ENCODE measurements at regions not wholly inside any gene's neighbourhood (a gene's known extent, or its start where the extent isn't known, plus 50 kb on each side); places are given as distances from the start of the nearest gene placed in this dataset.

DNA sequence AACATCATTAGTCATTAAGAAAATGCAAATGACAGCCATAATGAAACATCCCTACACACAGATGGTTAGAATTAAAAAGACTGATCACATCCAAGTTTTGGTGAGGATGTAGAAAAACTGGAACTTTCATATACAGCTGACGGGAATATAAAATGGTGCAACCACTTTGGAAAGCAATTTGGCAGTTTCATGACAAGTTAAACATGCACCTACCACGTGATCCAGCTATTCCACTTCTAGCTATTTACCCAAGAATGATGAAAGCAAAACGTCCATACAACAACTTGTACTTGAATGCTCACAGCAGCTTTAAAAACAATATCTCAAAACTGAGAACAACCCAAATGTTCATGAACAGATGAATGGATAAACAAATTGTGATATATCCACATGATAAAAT lies 77.9 kb upstream of the AVPR1A start:
- Mint-ChIP-seq H3K4me3 (no peak overlapping the region), H3K27ac (no peak overlapping the region), H3K9me3 (no peaks in the 10 kb centered on the region), H3K27me3 (ENCODE audit: low read depth, poor library complexity) (no peaks in the 10 kb centered on the region), H3K4me1 (no peaks in the 10 kb centered on the region), H3K36me3 (ENCODE audit: low read depth) (no peaks in the 10 kb centered on the region)
- TF ChIP-seq, protein P1, sequence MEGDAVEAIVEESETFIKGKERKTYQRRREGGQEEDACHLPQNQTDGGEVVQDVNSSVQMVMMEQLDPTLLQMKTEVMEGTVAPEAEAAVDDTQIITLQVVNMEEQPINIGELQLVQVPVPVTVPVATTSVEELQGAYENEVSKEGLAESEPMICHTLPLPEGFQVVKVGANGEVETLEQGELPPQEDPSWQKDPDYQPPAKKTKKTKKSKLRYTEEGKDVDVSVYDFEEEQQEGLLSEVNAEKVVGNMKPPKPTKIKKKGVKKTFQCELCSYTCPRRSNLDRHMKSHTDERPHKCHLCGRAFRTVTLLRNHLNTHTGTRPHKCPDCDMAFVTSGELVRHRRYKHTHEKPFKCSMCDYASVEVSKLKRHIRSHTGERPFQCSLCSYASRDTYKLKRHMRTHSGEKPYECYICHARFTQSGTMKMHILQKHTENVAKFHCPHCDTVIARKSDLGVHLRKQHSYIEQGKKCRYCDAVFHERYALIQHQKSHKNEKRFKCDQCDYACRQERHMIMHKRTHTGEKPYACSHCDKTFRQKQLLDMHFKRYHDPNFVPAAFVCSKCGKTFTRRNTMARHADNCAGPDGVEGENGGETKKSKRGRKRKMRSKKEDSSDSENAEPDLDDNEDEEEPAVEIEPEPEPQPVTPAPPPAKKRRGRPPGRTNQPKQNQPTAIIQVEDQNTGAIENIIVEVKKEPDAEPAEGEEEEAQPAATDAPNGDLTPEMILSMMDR (IDR thresholded peaks at IDR 0.05): no peak
- no peak for DNase-seq

DNA sequence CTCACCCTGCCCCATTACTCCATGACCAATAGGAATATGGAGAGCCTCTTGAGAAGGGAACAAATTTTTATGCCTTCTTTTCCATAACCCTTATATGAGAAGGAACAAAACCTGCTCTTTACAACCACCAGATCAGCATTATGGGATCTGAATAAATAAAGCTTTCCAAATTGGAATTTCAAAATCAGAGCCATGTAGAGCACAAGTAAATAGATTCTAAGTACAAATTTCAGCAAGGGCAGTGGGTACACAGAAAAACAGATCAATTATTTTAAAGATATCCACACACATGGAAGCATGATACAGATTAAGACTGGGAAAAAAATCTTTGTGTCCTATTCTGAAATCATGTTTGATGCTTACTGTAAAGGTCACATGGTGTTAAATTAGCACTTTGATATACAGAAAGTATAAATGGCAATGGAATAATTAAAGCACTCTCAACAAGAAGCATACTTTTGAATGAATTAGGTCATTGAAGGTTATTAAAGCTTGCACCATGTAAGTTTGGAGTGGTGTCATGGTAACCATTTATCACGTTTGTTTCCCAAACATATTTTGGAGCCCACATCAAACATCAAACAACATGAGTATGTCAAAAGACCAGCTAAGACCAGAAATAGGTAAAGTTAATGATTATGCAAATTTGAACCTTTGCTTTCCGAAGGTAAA lies 75.9 kb upstream of the AVPR1A start:
- H3K9me3 Mint-ChIP-seq: no peaks in the 10 kb centered on the region
- DNase-seq: no peak
- no peaks in the 10 kb centered on the region for H3K36me3 Mint-ChIP-seq (ENCODE audit: low read depth)
- TF ChIP-seq, protein P1 (IDR thresholded peaks at IDR 0.05): no peak
- no peaks in the 10 kb centered on the region for H3K27me3 Mint-ChIP-seq (ENCODE audit: low read depth, poor library complexity)
- no peak overlapping the region for H3K27ac Mint-ChIP-seq
- no peaks in the 10 kb centered on the region for H3K4me1 Mint-ChIP-seq
- H3K4me3 Mint-ChIP-seq: no peak overlapping the region

DNA sequence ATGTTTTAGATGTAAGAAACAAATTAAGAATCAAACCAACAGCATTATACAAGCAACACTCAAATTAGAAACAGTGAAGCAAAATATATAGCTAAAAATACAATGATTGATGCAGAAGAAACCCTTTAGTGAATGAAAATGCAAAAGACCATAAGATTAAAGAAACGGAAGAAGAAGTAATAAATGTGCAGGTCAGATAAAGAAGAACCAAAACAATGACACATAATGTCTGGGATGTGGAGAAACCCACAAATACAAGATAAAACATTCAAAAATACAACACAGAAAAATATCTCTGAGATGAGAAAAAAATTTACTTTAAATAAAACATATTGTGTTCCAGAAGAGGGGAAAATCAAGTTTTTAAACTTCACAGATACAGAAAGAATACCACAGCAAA lies 73.4 kb upstream of the AVPR1A start:
- Mint-ChIP-seq H3K4me1 (no peaks in the 10 kb centered on the region), H3K4me3 (no peak overlapping the region), H3K27ac (no peak overlapping the region), H3K27me3 (ENCODE audit: low read depth, poor library complexity) (no peaks in the 10 kb centered on the region), H3K9me3 (no peaks in the 10 kb centered on the region), H3K36me3 (ENCODE audit: low read depth) (no peaks in the 10 kb centered on the region)
- DNase-seq: no peak
- TF ChIP-seq, protein P1 (IDR thresholded peaks at IDR 0.05): no peak

DNA sequence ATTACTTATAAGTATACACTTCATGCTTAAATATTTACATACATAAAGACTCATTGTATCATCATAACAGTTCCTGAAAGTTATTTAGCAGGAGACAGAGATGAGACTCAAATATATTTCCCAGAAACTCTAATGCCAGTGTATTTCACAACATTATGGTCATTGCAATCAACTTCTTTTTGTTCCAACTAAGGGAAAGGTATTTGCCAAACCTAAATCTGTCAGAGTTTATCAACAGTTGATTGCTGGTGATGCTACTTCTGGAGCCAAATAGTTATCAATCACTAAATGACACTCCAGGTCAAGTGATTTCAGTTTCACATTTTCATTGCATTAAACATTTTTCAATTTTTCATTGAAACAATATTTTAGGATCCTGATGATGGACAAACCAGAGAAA lies 72.1 kb upstream of the AVPR1A start:
- H3K27ac Mint-ChIP-seq: no peak overlapping the region

DNA sequence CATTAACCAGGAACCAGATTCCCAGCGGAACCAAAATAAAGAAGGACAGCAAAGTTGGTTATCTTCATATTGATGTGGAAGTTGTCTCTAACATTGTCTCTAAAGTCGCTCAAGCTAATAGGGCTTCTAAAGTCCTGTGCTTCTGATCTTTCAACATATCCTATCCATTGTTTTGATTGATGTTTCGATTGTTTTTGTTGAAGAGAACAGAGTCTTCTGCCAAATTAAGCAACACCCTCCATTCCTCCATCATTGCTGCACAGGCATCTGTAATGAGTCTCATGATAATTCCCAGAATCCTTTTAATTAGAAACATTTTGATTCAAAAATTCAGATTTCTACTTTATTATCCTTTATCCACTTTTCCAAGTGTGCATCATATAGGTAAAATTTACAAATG lies 71.6 kb upstream of the AVPR1A start:
- no peak for DNase-seq
- Mint-ChIP-seq H3K36me3 (ENCODE audit: low read depth) (no peaks in the 10 kb centered on the region), H3K9me3 (no peaks in the 10 kb centered on the region), H3K27me3 (ENCODE audit: low read depth, poor library complexity) (no peaks in the 10 kb centered on the region), H3K4me3 (no peak overlapping the region), H3K27ac (no peak overlapping the region), H3K4me1 (no peaks in the 10 kb centered on the region)
- TF ChIP-seq, protein P1 (IDR thresholded peaks at IDR 0.05): no peak

More for the DNA sequence above, 72.1 kb upstream of the AVPR1A start:
- DNase-seq: no peak
- Mint-ChIP-seq H3K36me3 (ENCODE audit: low read depth) (no peaks in the 10 kb centered on the region), H3K27me3 (ENCODE audit: low read depth, poor library complexity) (no peaks in the 10 kb centered on the region), H3K9me3 (no peaks in the 10 kb centered on the region), H3K4me3 (no peak overlapping the region), H3K4me1 (no peaks in the 10 kb centered on the region)
- TF ChIP-seq, protein P1 (IDR thresholded peaks at IDR 0.05): no peak

DNA sequence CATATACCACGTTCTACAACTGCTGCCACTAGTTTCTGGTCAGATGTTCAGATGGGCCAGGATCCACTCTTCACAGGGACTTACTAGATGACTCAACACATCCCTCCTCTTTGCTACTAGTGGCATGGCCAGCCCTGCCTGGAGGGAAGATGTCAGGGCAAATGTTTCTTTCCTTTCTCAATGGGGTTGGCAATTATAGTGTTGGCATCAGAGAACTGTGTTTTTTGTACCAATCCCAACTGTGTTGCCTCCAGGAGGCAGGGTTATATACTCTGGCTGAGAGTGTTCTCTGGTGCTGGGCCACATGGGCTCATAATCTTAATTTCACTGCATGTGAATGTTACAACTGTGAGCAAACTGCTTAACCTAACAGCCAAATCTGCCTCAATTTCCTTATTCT lies 69.9 kb upstream of the AVPR1A start:
- TF ChIP-seq, protein P1 (IDR thresholded peaks at IDR 0.05): no peak
- no peaks in the 10 kb centered on the region for H3K4me1 Mint-ChIP-seq
- H3K4me3 Mint-ChIP-seq: no peak overlapping the region
- no peaks in the 10 kb centered on the region for H3K9me3 Mint-ChIP-seq
- H3K27ac Mint-ChIP-seq: no peak overlapping the region
- no peak for DNase-seq
- no peaks in the 10 kb centered on the region for H3K27me3 Mint-ChIP-seq (ENCODE audit: low read depth, poor library complexity)
- H3K36me3 Mint-ChIP-seq (ENCODE audit: low read depth): no peaks in the 10 kb centered on the region

Measured in nephron progenitor cell (in vitro differentiated cells).